Right ventricle myocardium superior (tissue), 1 donor: ENCODE measurements at regions not wholly inside any gene's neighbourhood (a gene's known extent, or its start where the extent isn't known, plus 50 kb on each side); places are given as distances from the start of the nearest gene placed in this dataset.
"Not testable (repeated sequence)": the region's sequence is repeated elsewhere in the genome, so short reads cannot be mapped to it uniquely, and the experiment has no call there.

Experiments used
- ATAC-seq: fragments of 200-7000 bp; cut with Tn5 transposase; one replicate; pipeline ENCODE4 v1.9.1; 2020; ENCODE audit warnings: mild to moderate bottlenecking; ENCODE audit not compliant: poor library complexity
- DNase-seq: peaks from one replicate; pipeline ENCODE4 v3.0.0-alpha.2; 2020
- intact Hi-C: fragments of 100-400 bp; cut with DNase I; formaldehyde crosslinking; loops from one replicate; pipeline ENCODE4 v1.11.2; 2022
- donor health status: DM: no; HTN: yes; CAD: no; lungs with severe emphysema.

DNA sequence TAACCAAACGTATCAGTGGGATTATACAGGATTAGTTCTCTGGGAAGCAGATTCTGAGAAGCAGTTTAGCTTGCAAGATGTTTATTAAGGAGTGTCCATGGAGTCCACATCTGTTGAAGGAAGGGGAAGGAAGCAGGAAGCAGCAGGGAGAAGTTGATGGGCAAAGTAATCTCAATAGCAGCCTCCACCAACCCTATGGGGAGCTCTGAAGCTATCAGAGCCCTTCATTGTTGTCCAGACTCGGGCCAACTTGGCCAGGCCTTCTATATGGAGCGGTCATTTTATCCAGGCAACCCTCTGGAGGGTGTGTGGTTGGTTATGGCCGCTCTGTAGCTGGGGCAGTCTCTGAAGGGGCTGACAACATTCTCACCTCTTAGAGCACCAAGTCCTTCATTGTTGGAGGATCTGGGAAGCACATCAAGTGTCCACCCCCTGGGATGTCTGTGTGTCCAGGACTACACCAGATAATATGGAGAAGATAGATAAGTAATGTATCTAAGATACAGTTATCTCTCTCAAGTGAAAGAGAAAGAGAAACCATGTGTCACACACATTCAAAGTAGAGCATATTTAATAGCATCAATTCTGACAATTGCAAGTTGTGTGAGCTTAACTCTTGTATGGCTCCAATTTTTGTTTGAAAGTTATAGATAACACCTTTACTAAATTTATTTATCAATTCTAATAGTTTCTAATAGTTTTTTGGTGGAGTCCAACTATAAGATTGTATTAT, 101.7 kb upstream of the TRIM77 start:
- DNase-seq = no peak
- no peak for ATAC-seq
- intact Hi-C loops = no loop called here

DNA sequence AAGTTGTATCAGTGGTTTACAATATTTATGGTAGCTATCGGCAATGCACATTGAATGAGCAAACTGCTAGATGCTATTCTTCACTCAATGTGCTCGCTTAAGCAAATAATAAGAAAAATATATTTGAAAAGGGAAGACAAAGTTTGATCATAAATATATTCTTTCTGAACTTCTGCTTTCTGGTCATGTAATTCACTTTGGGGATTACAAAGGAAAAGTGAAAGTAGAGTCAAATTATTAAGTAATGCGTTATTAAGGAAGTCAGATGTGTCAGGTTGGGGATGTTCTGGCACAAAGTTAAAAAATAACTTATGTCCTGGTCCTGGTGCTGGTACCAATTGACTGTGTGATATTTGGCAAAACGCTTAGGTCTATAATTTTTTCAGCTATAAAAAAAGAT, 98.0 kb upstream of the TRIM77 start:
- intact Hi-C loops = no loop called here
- DNase-seq = no peak
- ATAC-seq = no peak

DNA sequence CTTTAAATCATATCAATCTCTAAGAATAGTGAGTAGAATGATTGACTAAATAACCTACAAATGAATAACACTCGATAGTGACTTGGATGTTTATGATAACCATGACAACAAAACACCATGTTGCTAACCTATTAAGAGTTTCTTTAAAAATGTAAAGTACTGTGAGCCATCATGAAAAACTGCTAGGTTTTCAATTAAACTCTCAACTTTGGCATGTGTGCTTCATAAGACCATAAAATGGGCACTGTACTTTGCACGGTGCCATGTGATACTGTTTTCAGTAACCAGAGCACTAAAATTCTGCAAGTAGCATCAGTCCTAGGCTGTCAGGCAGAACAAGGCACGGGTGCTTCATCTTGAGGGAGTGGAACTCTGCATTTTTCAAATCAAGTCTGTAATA, 96.2 kb upstream of the TRIM77 start:
- ATAC-seq = no peak
- intact Hi-C loops = no loop called here
- no peak for DNase-seq

DNA sequence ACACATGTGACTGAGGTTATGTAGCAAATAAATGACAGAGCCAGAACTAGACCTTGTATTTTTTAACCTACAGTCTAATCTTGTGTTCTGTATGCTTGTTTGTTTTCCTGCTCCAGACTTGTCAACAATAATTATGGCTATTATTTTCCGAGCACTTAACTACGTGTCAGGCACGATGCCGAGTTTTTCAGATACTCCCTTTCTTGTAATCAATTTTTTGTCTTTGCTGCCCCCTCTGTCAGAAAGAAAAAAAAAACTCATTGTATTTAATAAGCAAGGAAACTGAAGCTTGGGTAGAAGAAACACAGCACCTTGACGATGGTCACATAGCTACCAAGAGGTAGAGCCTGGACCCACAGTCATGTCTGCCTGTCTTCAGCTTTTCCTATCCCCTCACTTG, 95.7 kb upstream of the TRIM77 start:
- intact Hi-C loops, DNase-seq: not testable (repeated sequence)

DNA sequence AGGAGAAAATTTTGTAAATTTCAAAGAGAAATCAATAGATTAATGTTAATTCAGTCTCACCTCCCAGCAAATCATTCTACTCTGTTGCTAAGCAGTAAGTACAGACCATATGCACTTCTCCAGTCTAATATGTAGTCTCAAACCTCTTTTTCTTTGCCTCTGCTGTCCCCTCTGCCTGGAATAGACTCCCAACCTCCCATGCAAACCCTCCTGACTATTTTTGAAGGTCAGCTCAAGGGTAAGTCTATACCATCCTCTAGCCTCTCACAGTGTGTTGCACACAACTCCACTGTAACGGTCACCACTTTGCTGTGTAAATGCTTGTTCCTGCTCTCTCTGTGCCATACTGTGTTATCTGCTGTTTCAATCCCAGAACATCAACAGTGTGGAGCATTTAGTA, 94.5 kb upstream of the TRIM77 start:
- DNase-seq, intact Hi-C loops, ATAC-seq: not testable (repeated sequence)

More for the DNA sequence above, 95.7 kb upstream of the TRIM77 start:
- ATAC-seq = peak; percentile 22

DNA sequence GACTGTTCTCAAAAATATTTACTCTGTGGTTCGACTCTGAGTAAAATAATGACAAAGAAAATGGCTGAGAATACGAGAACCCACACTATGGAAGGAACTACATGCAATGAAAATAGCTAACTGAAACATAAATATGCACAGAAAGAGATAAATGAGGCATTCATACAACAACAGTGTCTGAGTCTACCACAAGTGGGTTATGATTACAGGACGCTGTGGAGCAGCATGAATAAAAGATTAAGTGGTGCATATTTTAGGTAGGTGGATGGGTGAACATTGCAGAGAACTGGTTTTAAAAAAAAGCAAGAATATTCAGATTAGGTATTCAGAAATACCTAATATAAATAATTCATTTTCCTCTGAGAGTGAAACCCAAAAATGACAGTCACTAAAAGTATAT, 93.9 kb upstream of the TRIM77 start:
- intact Hi-C loops, ATAC-seq, DNase-seq: not testable (repeated sequence)

DNA sequence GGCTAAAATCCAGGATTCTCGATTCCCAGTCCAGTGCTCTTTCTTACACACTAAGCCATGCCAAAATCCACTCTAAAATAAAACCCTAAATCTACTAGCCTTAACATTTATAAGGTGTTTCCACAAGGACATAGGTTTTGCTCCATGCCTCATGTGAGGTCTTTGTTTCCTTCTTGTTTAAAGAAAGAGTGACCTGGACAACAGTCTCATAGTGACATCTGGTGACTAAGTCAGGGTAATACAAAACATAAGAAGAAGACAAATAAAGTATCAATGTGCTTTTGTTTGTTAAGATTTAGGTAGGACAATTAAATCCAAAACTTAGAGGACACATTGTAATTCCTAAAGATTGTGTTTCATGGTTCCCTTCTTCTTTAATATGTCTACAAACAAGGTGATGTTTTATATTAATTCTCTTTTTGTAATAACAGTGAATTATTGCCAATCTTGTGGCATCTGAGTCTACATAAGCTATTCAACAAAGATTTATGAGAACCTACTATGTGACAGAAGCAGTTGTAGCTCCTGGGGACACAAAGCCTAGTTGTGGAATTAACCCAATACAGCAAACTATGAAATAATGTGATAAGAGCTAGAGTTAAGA, 93.0 kb upstream of the TRIM77 start:
- DNase-seq, intact Hi-C loops: not testable (repeated sequence)
- peak; percentile 63 for ATAC-seq

GRCh38 chr11:89620721-89621120, 89.4 kb upstream of the TRIM77 start:
- intact Hi-C loops, DNase-seq, ATAC-seq: not testable (repeated sequence)

- no peak for ATAC-seq
- intact Hi-C loops = no loop called here
- DNase-seq = no peak
These were observed 84.9 kb upstream of the TRIM77 start for GRCh38 chr11:89625171-89625570.

GRCh38 chr11:89626366-89626765, 83.7 kb upstream of the TRIM77 start:
- intact Hi-C loops = no loop called here
- ATAC-seq (no peak), DNase-seq (no peak)

DNA sequence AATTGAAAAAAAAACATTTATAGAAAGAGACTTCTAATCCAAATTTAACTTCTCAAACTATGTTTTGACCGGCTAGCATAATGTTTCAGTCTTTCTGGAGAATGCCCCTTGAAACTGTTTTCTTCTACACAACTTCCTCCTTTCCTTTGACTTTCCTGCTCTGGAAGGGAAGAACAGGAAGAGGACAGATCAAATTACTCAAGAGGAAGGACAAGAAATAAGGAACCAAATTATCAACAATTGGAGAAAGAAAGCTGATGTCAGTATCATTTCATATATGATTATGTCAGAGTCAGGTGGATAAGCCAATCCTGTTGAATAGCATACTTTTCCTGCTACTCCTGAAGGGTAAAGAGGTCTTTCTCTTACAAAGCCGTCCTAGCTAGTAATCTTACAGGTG, 83.2 kb upstream of the TRIM77 start:
- DNase-seq, ATAC-seq, intact Hi-C loops: not testable (repeated sequence)

DNA sequence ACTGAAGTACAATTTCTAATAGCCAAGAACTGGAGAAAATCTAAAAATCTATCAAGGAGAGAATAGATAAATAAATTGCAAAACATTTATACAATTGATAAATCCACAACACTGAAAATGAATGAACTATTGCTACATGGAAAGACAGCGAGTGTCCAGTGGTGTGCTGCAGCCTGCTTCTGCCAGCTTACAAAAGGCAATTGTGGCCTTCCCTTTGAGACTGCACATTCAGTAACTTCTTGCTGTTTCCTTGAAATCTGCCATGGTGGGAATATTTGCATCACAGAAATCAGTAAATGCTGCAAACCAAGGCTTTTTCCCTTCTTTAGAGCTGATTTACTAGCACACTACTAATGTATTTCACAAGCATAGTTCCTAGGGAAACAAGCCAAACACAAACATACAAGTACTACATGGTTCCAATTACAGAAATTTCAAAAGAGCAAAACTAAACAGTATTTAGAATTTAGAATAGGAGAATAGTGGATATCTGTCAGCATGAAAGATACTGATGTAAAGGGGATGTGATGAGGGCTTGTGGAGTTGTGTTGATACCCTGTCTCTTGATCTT, 76.9 kb upstream of the TRIM77 start:
- intact Hi-C loops = no loop called here

GRCh38 chr11:89640777-89641176, 69.3 kb upstream of the TRIM77 start:
- ATAC-seq, DNase-seq, intact Hi-C loops: not testable (repeated sequence)

More for the DNA sequence above, 76.9 kb upstream of the TRIM77 start:
- DNase-seq = no peak
- ATAC-seq = no peak

GRCh38 chr11:89648232-89648631, 61.9 kb upstream of the TRIM77 start:
- intact Hi-C loops, ATAC-seq, DNase-seq: not testable (repeated sequence)

- ATAC-seq, DNase-seq, intact Hi-C loops: not testable (repeated sequence)
These were observed 61.1 kb upstream of the TRIM77 start for GRCh38 chr11:89648996-89649395.

DNA sequence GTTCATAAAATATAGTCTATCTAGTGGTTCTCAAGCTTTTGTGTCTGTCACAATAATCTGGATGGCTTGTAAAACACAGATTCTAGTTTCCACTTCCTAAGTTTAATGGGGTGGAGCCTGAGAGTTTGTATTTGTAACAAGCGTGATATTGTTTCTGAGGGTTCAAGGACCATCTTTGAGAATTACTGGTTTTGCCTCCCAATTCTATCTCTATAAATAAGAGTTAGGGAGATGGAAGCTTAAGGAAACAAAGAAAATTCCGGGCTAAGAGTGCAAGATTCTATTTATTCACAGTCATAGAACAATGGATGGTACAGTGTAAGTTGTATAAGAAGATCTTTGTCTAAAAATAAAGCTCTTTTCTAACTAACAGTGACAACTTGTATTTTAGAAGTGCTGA, 55.4 kb upstream of the TRIM77 start:
- DNase-seq, intact Hi-C loops, ATAC-seq: not testable (repeated sequence)

DNA sequence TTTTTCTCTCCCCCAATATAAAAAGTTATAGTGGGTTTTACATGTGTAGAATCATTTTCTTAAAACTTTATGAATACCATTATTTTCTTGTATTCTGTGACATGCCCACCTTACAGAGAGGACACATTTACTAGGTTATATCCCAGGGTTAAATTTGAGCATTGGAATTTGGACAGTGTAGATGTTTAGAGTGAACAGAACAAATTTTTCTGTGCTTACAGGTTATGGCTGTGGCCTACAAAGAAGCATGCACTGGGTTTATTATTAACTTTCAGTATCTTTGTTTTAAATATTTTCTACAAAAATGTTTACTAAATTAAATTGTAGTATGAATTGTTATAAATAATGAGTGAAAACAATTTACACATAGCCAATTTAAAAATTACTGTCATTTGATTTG, 51.3 kb upstream of the TRIM77 start:
- intact Hi-C loops, DNase-seq, ATAC-seq: not testable (repeated sequence)

GRCh38 chr11:89659414-89659813, 50.7 kb upstream of the TRIM77 start:
- DNase-seq, ATAC-seq, intact Hi-C loops: not testable (repeated sequence)

- DNase-seq (no peak), ATAC-seq (no peak)
- intact Hi-C loops = no loop called here
These were observed 49.9 kb upstream of the TRIM77 start for GRCh38 chr11:89660234-89660633.
